BLaER1 (cell line): ENCODE measurements at regions not wholly inside any gene's neighbourhood (a gene's known extent, or its start where the extent isn't known, plus 50 kb on each side); places are given as distances from the start of the nearest gene placed in this dataset.
A peak's percentile ranks its signal among the peaks of the same experiment; 100 is the strongest.

Experiments
- H3K27ac ChIP-seq: shearing (Covaris generic); formaldehyde crosslinking; 2 replicates; pipeline ENCODE4 v1.8.1; 2022
- H3K27me3 ChIP-seq: shearing (Covaris generic); formaldehyde crosslinking; 2 replicates; pipeline ENCODE4 v1.8.1; 2022
- H3K36me3 ChIP-seq: shearing (Covaris generic); formaldehyde crosslinking; 2 replicates; pipeline ENCODE4 v1.8.1; 2022
- H3K4me1 ChIP-seq: shearing (Covaris generic); formaldehyde crosslinking; 2 replicates; pipeline ENCODE4 v1.8.1; 2022
- H3K4me2 ChIP-seq: shearing (Covaris generic); formaldehyde crosslinking; 2 replicates; pipeline ENCODE4 v1.8.1; 2022
- H3K4me3 ChIP-seq: shearing (Covaris generic); formaldehyde crosslinking; 2 replicates; pipeline ENCODE4 v1.8.1; 2022
- H3K9ac ChIP-seq: shearing (Covaris generic); formaldehyde crosslinking; 2 replicates; pipeline ENCODE4 v1.8.1; 2022
- H3K9me3 ChIP-seq: shearing (Covaris generic); formaldehyde crosslinking; 2 replicates; pipeline ENCODE4 v1.8.1; 2022
- H4K20me1 ChIP-seq: shearing (Covaris generic); formaldehyde crosslinking; 2 replicates; pipeline ENCODE4 v1.8.1; 2022
- Cebpa-rat ChIP-seq: shearing (Covaris generic); IDR thresholded peaks from 2 replicates; pipeline ENCODE4 v1.8.1; 2022

GRCh38 chr10:21055339-21056135 is 158.4 kb upstream of the NEBL start:
- Histone ChIP-seq H3K9ac (no peak overlapping the region), H3K4me3 (no peak overlapping the region), H3K9me3 (peaks cover 33% of the 10 kb centered on the region), H3K36me3 (no peaks in the 10 kb centered on the region), H4K20me1 (no peaks in the 10 kb centered on the region), H3K4me1 (peaks cover 5% of the 10 kb centered on the region), H3K27me3 (no peaks in the 10 kb centered on the region), H3K27ac (no peak overlapping the region), H3K4me2 (peak overlapping the region; percentile 12; the same call in 1 of the 2 replicates)
- no peak for TF ChIP-seq Cebpa-rat

DNA sequence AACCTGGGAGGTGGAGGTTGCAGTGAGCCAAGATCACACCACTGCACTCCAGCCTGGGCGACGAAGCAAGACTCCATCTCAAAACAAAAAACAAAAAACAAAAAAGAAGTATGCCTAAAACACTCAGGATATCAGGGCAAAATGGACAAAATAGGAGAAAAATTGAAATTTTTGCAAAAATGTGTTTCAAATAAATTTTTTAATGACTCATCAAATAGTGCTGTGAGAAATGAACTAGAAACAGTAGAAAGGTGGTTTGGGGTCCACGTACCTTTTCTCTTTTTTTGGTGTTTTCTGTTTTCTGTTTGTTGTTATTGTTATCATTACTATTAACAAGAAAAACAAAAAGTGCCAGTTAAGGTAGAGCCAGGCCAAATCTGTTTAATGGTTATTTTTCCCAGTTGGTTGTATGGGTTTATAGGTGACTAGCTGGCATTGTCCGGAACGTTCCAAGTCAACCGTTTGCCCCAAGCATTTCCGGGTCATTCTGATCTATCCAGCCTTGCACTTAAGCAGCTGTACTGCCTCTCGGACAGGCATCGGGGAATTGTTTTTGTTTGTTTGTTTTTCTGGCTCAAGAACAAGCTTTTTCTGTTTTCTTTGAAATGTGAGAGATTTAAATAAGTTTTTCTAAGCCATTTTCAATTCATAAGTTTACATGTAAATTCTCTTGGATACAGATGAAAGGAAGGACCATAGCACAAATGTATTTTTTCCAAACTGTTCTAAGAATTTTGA is 157.0 kb upstream of the NEBL start:
- peaks cover 5% of the 10 kb centered on the region for H3K4me1 ChIP-seq
- H4K20me1 ChIP-seq, result no peaks in the 10 kb centered on the region
- no peak for TF ChIP-seq Cebpa-rat
- no peak overlapping the region for H3K4me2 ChIP-seq
- no peaks in the 10 kb centered on the region for H3K27me3 ChIP-seq
- H3K9ac ChIP-seq, result no peak overlapping the region
- peaks cover 21% of the 10 kb centered on the region for H3K9me3 ChIP-seq
- no peak overlapping the region for H3K27ac ChIP-seq
- no peaks in the 10 kb centered on the region for H3K36me3 ChIP-seq
- no peak overlapping the region for H3K4me3 ChIP-seq

DNA sequence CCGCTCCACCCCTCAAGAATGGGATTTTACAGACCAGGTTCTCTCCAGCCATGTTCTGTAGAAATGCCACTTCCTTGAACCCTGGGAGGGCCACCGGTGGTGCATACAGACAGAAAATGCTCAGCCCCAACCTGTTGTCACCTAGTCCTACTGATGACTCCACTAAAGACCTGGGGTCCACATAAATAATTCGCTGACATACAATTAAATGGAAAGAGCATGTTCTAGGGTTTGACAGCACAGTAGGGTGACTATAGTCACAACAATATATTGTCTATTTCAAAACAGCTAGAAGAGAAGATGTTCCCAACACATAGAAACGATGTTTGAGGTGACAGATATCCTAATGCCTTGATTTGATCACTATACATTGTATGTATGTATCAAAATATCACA is 155.6 kb upstream of the NEBL start:
- Histone ChIP-seq H3K27ac (no peak overlapping the region), H3K27me3 (no peaks in the 10 kb centered on the region), H4K20me1 (no peaks in the 10 kb centered on the region), H3K9ac (no peak overlapping the region), H3K9me3 (peaks cover 9% of the 10 kb centered on the region), H3K36me3 (no peaks in the 10 kb centered on the region), H3K4me1 (peaks cover 5% of the 10 kb centered on the region), H3K4me2 (no peak overlapping the region), H3K4me3 (no peak overlapping the region)
- TF ChIP-seq Cebpa-rat, result no peak

- Histone ChIP-seq H4K20me1 (no peaks in the 10 kb centered on the region), H3K36me3 (no peaks in the 10 kb centered on the region), H3K4me1 (peaks cover 5% of the 10 kb centered on the region), H3K27me3 (no peaks in the 10 kb centered on the region), H3K9ac (no peak overlapping the region), H3K4me3 (no peak overlapping the region), H3K27ac (no peak overlapping the region), H3K4me2 (no peak overlapping the region), H3K9me3 (peaks cover 4% of the 10 kb centered on the region; the same call in 1 of the 2 replicates)
- TF ChIP-seq Cebpa-rat, result no peak
Observed at GRCh38 chr10:21052072-21052708, 155.1 kb upstream of the NEBL start.

DNA sequence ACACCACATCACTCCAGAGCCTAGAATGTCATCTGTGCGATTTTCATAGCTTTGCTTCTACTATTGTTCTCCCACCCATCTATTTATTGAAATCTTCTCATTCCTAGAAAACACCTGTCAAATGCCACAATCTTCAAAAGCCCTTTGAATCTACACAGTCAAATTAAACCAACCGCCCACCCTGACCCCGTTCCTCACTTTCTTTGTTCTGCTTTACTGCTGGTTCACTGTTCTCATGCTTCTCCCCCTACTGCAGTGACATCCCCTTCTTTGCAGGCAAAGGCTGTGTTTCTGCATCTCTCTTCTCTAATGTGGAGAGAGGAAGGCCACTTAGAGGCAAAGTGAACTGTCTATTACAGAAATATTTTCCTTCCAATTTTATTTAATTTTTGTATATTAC is 152.4 kb upstream of the NEBL start:
- no peak for TF ChIP-seq Cebpa-rat
- Histone ChIP-seq H3K4me1 (no peaks in the 10 kb centered on the region), H3K4me3 (no peak overlapping the region), H3K27ac (no peak overlapping the region), H3K4me2 (no peak overlapping the region), H3K36me3 (no peaks in the 10 kb centered on the region), H3K27me3 (no peaks in the 10 kb centered on the region), H3K9ac (no peak overlapping the region), H4K20me1 (no peaks in the 10 kb centered on the region), H3K9me3 (peaks cover 4% of the 10 kb centered on the region; the same call in 1 of the 2 replicates)

DNA sequence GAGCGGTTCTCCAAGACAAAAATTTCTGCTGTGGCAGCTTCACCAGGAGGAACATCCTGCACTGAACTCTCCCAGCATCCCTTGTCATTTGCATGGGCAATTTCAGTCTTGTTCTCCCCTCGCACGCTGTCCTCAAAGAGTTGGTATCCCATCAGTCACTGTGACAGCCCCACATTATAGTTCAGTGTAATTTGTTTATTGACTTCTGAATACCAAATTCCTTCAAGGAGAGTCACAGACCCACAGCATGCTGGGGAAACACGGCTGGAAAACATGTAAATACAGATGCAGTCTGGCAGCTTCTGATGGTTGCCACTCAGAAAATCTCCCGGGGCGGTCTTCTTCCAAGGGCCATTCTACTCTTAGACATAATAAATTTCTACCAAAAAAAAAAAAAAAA is 151.0 kb upstream of the NEBL start:
- no peak for TF ChIP-seq Cebpa-rat
- Histone ChIP-seq H3K36me3 (no peaks in the 10 kb centered on the region), H3K4me1 (no peaks in the 10 kb centered on the region), H3K27me3 (no peaks in the 10 kb centered on the region), H3K27ac (no peak overlapping the region), H3K9ac (no peak overlapping the region), H3K9me3 (peaks cover 4% of the 10 kb centered on the region; the same call in 1 of the 2 replicates), H3K4me3 (no peak overlapping the region), H4K20me1 (no peaks in the 10 kb centered on the region), H3K4me2 (no peak overlapping the region)

DNA sequence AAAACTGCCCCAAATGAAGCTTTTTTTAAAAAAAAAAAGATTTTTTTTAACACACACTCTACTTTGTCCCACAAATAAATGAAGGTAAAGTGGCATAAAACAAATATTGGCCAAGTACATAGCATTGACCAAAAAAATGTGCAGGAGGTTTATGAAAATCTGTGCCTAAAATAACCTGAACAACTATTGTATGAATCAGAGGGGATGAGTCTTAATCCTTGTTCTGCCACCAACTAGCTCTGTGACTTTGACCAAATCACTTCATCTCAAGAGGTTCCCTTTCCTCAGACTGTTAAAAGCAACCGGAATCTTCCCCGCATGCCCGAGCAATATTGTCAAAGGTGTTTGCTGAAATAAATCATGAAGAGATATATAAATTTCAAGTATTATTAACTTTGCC is 150.4 kb upstream of the NEBL start:
- Histone ChIP-seq H3K4me1 (no peaks in the 10 kb centered on the region), H3K36me3 (no peaks in the 10 kb centered on the region), H3K9ac (no peak overlapping the region), H3K27ac (no peak overlapping the region), H3K27me3 (no peaks in the 10 kb centered on the region), H4K20me1 (no peaks in the 10 kb centered on the region), H3K4me3 (no peak overlapping the region), H3K9me3 (peaks cover 4% of the 10 kb centered on the region; the same call in 1 of the 2 replicates), H3K4me2 (no peak overlapping the region)
- TF ChIP-seq Cebpa-rat, result no peak

DNA sequence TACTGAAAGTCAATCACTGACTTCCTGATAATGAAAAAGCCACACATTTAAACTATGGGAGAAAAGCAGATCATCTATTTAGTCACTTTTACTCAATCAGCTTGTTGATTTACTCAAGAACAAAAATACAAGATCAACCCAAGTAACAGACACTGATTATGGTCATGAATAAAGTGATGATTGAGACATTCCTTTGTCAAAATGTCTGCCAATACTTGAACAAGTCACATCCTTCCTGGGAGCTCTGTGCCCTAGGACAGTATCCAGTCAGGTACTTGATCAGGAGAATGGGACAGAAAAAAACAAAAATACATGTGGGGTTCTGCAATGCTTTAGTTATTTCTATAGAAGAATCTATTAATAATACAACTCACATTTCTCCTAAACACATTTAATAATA is 150.0 kb upstream of the NEBL start:
- no peak overlapping the region for H3K9ac ChIP-seq
- peaks cover 4% of the 10 kb centered on the region; the same call in 1 of the 2 replicates for H3K9me3 ChIP-seq
- H3K4me1 ChIP-seq, result no peaks in the 10 kb centered on the region
- H4K20me1 ChIP-seq, result no peaks in the 10 kb centered on the region
- no peak for TF ChIP-seq Cebpa-rat
- H3K27me3 ChIP-seq, result no peaks in the 10 kb centered on the region
- H3K4me3 ChIP-seq, result no peak overlapping the region
- no peak overlapping the region for H3K27ac ChIP-seq
- H3K36me3 ChIP-seq, result no peaks in the 10 kb centered on the region
- no peak overlapping the region for H3K4me2 ChIP-seq

DNA sequence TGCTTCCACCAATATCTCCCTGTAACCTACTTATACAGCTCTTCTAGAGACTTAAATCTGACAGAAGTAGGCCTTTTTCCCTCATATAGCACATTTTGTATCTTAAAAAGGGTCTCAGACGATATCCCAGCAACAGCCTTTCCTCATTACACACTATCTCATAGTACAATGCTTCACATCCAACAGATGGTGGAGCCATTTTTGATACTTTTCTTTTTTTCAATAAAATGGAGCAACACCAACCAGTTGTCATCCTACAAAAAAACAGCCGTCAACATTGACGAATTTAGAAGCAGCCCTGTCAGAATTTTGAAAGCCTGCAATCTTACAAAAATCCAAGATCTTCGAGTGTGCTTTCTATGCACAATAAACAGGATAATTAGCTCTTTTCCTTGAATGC is 145.9 kb upstream of the NEBL start:
- no peaks in the 10 kb centered on the region for H3K4me1 ChIP-seq
- H3K27ac ChIP-seq, result no peak overlapping the region
- H3K36me3 ChIP-seq, result no peaks in the 10 kb centered on the region
- H3K9me3 ChIP-seq, result no peaks in the 10 kb centered on the region
- no peak for TF ChIP-seq Cebpa-rat
- H3K27me3 ChIP-seq, result no peaks in the 10 kb centered on the region
- H3K4me2 ChIP-seq, result no peak overlapping the region
- no peaks in the 10 kb centered on the region for H4K20me1 ChIP-seq
- H3K9ac ChIP-seq, result no peak overlapping the region
- no peak overlapping the region for H3K4me3 ChIP-seq

DNA sequence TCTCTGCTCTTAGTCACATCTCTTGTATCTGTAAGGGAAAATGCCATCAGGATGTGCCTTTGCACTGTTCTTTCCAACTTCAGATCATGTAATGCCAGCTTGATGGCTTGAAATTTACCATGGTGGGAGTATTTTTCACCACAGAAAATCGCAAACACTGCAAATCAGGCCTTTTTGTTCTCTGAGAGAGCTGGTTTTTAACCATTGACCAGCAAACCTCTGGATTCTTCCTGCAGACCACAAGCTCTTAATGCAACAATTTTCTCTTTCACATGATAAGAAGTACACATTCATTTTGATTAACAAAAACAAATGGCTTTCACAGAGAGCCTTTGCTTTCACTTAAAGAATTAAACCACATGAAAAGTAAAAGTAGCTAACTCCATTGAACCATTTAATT is 145.4 kb upstream of the NEBL start:
- no peak overlapping the region for H3K4me2 ChIP-seq
- H3K4me3 ChIP-seq, result no peak overlapping the region
- no peaks in the 10 kb centered on the region for H3K27me3 ChIP-seq
- no peaks in the 10 kb centered on the region for H3K4me1 ChIP-seq
- no peaks in the 10 kb centered on the region for H4K20me1 ChIP-seq
- no peak overlapping the region for H3K9ac ChIP-seq
- no peaks in the 10 kb centered on the region for H3K9me3 ChIP-seq
- no peak for TF ChIP-seq Cebpa-rat
- H3K27ac ChIP-seq, result no peak overlapping the region
- no peaks in the 10 kb centered on the region for H3K36me3 ChIP-seq
